ENCODE measurements at regions not wholly inside any gene's neighbourhood (a gene's known extent, or its start where the extent isn't known, plus 50 kb on each side); places are given as distances from the start of the nearest gene placed in this dataset.

- no peak overlapping the region for H3K4me3 ChIP-seq (ENCODE audit: low read depth, low read length)
- H3K36me3 ChIP-seq: no peaks in the 10 kb centered on the region
- no peaks in the 10 kb centered on the region; the same call in 1 of the 2 replicates for H3K9me3 ChIP-seq
- DNase-seq: no peak
- H3K4me1 ChIP-seq: no peaks in the 10 kb centered on the region
- TF ChIP-seq CTCF (IDR thresholded peaks at IDR 0.05; ENCODE audit: low read depth, low read length): no peak
- H3K27me3 ChIP-seq: no peaks in the 10 kb centered on the region
These were observed 80.2 kb downstream of the ETS2 start for GRCh38 chr21:38885909-38886308.

- H3K36me3 ChIP-seq: no peaks in the 10 kb centered on the region
- no peaks in the 10 kb centered on the region for H3K4me1 ChIP-seq
- no peaks in the 10 kb centered on the region for H3K27me3 ChIP-seq
- DNase-seq: no peak
- H3K9me3 ChIP-seq: no peaks in the 10 kb centered on the region; the same call in 1 of the 2 replicates
- no peak for TF ChIP-seq CTCF (IDR thresholded peaks at IDR 0.05; ENCODE audit: low read depth, low read length)
- H3K4me3 ChIP-seq (ENCODE audit: low read depth, low read length): no peak overlapping the region
These were observed 78.7 kb downstream of the ETS2 start for GRCh38 chr21:38884440-38884839.

- no peaks in the 10 kb centered on the region for H3K36me3 ChIP-seq
- no peak overlapping the region for H3K4me3 ChIP-seq (ENCODE audit: low read depth, low read length)
- no peaks in the 10 kb centered on the region; the same call in 1 of the 2 replicates for H3K9me3 ChIP-seq
- no peaks in the 10 kb centered on the region for H3K27me3 ChIP-seq
- TF ChIP-seq CTCF (IDR thresholded peaks at IDR 0.05; ENCODE audit: low read depth, low read length): no peak
- no peaks in the 10 kb centered on the region for H3K4me1 ChIP-seq
- DNase-seq: no peak
These were observed 77.4 kb downstream of the ETS2 start for GRCh38 chr21:38883142-38883541.

GRCh38 chr21:38881131-38881530 is 75.4 kb downstream of the ETS2 start:
- Histone ChIP-seq H3K4me3 (ENCODE audit: low read depth, low read length) (no peak overlapping the region), H3K9me3 (no peaks in the 10 kb centered on the region), H3K4me1 (peaks cover 2% of the 10 kb centered on the region; the same call in 1 of the 2 replicates), H3K27me3 (no peaks in the 10 kb centered on the region), H3K36me3 (no peaks in the 10 kb centered on the region)
- TF ChIP-seq CTCF (IDR thresholded peaks at IDR 0.05; ENCODE audit: low read depth, low read length): no peak
- no peak for DNase-seq

GRCh38 chr21:38880577-38880966 is 74.8 kb downstream of the ETS2 start:
- Histone ChIP-seq H3K4me1 (peaks cover 8% of the 10 kb centered on the region; the same call in 1 of the 2 replicates), H3K36me3 (no peaks in the 10 kb centered on the region)
- TF ChIP-seq CTCF (IDR thresholded peaks at IDR 0.05; ENCODE audit: low read depth, low read length): no peak

GRCh38 chr21:38879912-38880576 is 74.3 kb downstream of the ETS2 start:
- Histone ChIP-seq H3K4me3 (ENCODE audit: low read depth, low read length) (no peak overlapping the region), H3K9me3 (no peaks in the 10 kb centered on the region)
- TF ChIP-seq CTCF (IDR thresholded peaks at IDR 0.05; ENCODE audit: low read depth, low read length): no peak

More at GRCh38 chr21:38880577-38880966, 74.8 kb downstream of the ETS2 start:
- no peak for DNase-seq
- Histone ChIP-seq H3K9me3 (no peaks in the 10 kb centered on the region), H3K27me3 (no peaks in the 10 kb centered on the region), H3K4me3 (ENCODE audit: low read depth, low read length) (no peak overlapping the region)

More at GRCh38 chr21:38879912-38880576, 74.3 kb downstream of the ETS2 start:
- Histone ChIP-seq H3K4me1 (peaks cover 12% of the 10 kb centered on the region; the same call in 1 of the 2 replicates), H3K27me3 (no peaks in the 10 kb centered on the region), H3K36me3 (no peaks in the 10 kb centered on the region)
- DNase-seq: no peak

Data from BE2C (cell line).